HCEC 1CT (cell line): ENCODE measurements at regions not wholly inside any gene's neighbourhood (a gene's known extent, or its start where the extent isn't known, plus 50 kb on each side); places are given as distances from the start of the nearest gene placed in this dataset.
"Not testable (repeated sequence)": the region's sequence is repeated elsewhere in the genome, so short reads cannot be mapped to it uniquely, and the experiment has no call there.

Experiments
- DNase-seq: peaks from one replicate; pipeline ENCODE4 v3.0.0-alpha.2; 2017

- DNase-seq, result no peak
Measured at GRCh38 chr4:130699004-130699403, 1603.1 kb downstream of the C4orf33 start.

GRCh38 chr4:130703211-130703935 lies 1607.4 kb downstream of the C4orf33 start:
- DNase-seq, result no peak

- DNase-seq, result peak; percentile 1
Measured at GRCh38 chr4:130705023-130705422, 1609.1 kb downstream of the C4orf33 start.

GRCh38 chr4:130712038-130712437 lies 1616.1 kb downstream of the C4orf33 start:
- DNase-seq, result peak; percentile 72

DNA sequence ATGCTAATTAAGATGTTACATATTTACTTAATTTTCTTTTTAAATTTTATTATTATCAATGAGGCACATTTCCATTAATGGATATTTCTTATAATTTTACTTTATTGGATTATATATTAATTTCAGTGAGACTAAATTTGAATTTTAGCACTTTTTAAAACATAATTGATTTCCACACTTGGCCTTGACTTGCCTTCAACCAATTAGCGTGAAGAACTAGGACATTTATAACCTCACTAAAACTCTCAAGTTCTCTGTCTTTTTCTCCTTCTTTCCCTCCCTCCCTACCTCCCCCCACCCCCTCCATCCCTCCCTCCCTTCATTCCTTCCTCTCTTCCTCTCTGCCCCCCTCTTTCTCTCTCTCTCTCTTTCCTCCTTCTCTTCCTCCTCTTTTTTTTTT lies 1618.1 kb downstream of the C4orf33 start:
- no peak for DNase-seq

- peak; percentile 12 for DNase-seq
Measured at GRCh38 chr4:130722361-130722760, 1626.4 kb downstream of the C4orf33 start.

GRCh38 chr4:130736436-130737185 lies 1640.7 kb downstream of the C4orf33 start:
- DNase-seq, result no peak

GRCh38 chr4:130738233-130738632 lies 1642.3 kb downstream of the C4orf33 start:
- no peak for DNase-seq

GRCh38 chr4:130747842-130748241 lies 1651.9 kb downstream of the C4orf33 start:
- DNase-seq, result peak; percentile 37

- no peak for DNase-seq
Measured at GRCh38 chr4:130753926-130754325, 1658.0 kb downstream of the C4orf33 start.

- DNase-seq, result no peak
Measured at GRCh38 chr4:130760246-130760645, 1664.3 kb downstream of the C4orf33 start.

DNA sequence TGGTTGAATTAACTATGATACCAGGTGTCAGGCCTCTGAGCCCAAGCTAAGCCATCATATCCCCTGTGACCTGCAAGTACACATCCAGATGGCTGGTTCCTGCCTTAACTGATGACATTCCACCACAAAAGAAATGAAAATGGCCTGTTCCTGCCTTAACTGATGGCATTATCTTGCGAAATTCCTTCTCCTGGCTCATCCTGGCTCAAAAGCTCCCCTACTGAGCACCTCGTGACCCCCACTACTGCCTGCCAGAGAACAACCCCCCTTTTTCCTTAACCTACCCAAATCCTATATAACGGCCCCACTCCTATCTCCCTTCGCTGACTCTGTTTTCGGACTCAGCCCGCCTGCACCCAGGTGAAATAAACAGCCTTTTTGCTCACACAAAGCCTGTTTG lies 1671.4 kb downstream of the C4orf33 start:
- DNase-seq, result not testable (repeated sequence)

GRCh38 chr4:130772966-130773365 lies 1677.0 kb downstream of the C4orf33 start:
- not testable (repeated sequence) for DNase-seq

- DNase-seq, result peak; percentile 44
Measured at GRCh38 chr4:130808492-130808891, 1712.5 kb downstream of the C4orf33 start.

DNA sequence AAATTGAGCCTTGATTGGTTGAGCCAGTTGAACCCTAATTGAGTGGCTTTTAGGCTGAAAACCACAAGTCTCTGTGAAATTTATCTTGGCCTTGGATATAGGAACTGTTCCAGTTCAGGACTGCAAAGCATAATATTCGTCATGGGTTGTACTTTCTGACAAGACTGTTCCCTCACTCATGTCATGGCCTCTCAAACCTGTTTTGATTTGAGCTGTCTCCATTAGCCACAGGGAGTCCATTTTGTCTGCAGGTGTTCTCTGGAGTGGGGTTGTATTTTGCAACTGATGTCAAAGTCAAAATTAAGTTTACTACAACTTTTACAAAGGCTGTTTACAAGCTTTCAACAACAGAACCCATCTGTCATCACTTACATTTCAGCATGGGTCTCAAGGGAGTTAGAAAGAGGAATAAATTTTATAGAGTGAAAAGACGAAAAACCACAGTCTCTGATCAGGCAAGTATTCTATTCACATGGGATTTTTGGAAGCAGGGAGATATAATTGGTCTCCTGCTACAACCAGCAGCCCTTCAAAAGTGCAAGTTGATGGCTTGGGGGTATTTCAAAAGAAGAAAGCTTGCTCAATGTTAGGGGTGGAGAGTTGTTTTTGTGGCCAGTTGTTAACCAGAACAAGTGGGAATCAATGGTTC lies 1716.3 kb downstream of the C4orf33 start:
- DNase-seq, result no peak

DNA sequence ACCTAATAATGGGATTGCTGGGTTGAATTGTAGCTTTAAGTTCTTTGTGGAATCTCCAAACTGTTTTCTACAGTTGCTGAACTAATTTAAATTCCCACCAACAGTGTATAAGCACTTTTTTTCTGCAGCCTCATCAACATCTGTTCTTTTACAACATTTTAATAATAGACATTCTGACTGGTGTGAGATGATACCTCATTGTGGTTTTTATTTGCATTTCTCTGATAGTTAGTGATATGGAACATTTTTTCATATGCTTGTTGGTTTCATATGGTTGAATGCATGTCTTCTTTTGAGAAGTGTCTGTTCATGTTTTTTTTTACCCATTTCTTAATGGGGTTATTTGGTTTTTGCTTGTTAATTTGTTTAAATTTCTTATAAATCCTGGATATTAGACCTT lies 1718.9 kb downstream of the C4orf33 start:
- DNase-seq, result no peak

DNA sequence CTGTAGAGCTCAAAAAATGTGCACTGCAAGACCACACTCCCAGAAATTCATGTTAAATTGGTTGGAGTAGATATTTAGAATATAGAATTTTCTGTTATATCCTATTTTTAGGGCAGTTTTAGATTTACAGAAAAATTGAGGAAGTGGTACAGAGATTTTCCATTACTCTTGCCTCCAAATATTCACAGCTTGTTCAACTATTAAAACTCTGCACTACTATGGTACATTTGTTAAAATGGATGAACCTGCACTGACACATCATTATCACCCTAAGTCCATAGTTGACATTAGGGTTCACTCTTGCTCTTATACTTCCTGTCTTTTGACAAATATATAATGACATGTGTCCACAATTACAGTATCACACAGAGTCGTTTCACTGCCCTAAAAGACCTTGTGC lies 1724.5 kb downstream of the C4orf33 start:
- no peak for DNase-seq

DNA sequence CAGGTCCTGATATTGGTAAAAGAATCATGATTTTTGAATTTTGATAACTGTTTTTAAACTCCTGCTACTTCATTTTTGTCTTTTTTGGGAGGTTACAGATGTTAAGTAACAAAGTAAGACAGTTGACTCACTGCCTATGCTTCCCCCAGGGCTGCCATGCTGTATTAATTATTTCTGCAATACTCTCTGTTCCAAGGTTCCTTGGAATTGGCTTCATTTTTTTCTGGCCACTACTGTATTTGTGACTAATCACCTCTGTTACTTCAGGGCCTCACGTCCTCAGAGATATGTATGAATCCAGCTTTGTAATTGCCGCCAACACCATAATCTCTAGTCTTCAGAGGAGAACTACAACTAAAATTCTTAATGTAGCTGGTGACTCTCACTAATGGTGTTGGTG lies 1729.3 kb downstream of the C4orf33 start:
- peak; percentile 38 for DNase-seq

DNA sequence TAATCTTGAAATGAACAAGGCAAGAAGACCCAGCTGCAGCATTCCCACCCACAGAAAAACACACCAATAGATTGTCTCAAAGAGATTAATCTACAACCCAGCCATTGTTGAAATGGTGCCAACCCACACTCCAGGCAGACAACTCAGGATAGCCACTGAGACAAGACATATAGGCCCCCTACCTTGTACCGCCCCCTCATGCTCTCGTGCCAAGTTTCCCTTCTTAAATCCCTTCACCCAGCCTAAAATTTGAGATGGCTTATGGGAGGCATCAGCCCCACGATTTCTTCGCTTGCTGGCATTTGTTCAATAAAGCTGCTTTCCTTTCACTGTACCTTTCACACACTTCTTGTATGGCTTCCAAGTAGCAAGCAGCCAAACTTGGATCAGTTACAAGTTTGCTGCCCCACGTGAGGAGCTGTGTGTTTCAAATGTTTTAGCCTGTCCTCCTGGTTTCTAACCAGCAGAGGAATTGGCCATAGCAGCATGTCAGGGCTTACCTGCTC lies 1754.1 kb downstream of the C4orf33 start:
- no peak for DNase-seq

GRCh38 chr4:130851107-130851506 lies 1755.2 kb downstream of the C4orf33 start:
- DNase-seq, result no peak

- DNase-seq, result no peak
Measured at GRCh38 chr4:130851932-130852331, 1756.0 kb downstream of the C4orf33 start.

DNA sequence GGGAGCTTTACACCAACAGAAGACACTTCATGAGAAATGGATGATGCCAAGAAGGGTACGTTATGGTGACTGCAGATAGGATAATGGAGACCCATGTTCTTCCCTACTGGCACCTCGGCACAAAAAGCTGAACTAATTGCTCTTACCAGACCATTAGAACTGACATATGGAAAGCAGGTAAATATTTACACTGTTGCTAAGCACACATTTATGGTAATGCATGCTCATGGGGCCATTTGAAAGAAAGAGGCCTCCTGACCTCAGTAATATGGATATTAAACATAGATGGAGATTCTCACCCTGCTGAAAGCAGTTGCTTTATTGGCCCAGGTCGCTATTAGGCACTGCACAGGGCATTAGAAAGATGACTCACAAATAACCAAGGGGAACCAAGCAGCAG lies 1759.6 kb downstream of the C4orf33 start:
- DNase-seq, result no peak

- DNase-seq, result no peak
Measured at GRCh38 chr4:130859991-130860390, 1764.0 kb downstream of the C4orf33 start.

DNA sequence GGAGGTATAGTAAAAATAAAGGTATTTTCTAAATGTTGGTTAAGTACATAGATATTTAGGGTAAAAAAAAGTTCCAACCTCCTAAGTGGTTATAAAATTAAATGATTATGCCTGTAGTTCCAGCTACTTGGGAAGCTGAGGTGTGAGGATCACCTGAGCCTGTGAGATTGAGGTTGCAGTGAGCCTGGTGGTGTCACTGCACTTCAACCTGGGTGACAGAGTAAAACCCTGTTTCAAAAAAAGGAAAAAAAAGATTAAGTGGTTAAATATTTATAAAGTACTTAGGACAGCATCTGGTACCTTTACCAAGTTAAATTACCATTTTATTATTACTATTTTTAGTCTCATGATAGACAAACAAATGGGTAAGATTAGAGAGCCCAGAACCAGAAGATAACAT lies 1801.0 kb downstream of the C4orf33 start:
- no peak for DNase-seq
